ENCODE measurements at regions not wholly inside any gene's neighbourhood (a gene's known extent, or its start where the extent isn't known, plus 50 kb on each side); places are given as distances from the start of the nearest gene placed in this dataset.

- TF ChIP-seq CTCF (IDR thresholded peaks at IDR 0.05; ENCODE audit: borderline replicate concordance, control extremely low read depth, extremely low read depth, insufficient read depth, missing control alignments), result no peak
- no peak for DNase-seq (ENCODE audit: low spot score)
- in situ Hi-C loops (cut with MboI; ENCODE audit: low sequenced_read_pairs, unreplicated experiment), result no loop called here
These were observed 428.9 kb upstream of the ADGRL2 start for GRCh38 chr1:81371864-81372263.

- DNase-seq (ENCODE audit: low spot score), result no peak
- in situ Hi-C loops (cut with MboI; ENCODE audit: low sequenced_read_pairs, unreplicated experiment), result no loop called here
- TF ChIP-seq CTCF (IDR thresholded peaks at IDR 0.05; ENCODE audit: borderline replicate concordance, control extremely low read depth, extremely low read depth, insufficient read depth, missing control alignments), result no peak
These were observed 430.9 kb upstream of the ADGRL2 start for GRCh38 chr1:81369833-81370232.

GRCh38 chr1:81366173-81366572, 434.6 kb upstream of the ADGRL2 start:
- no peak for DNase-seq (ENCODE audit: low spot score)
- no peak for TF ChIP-seq CTCF (IDR thresholded peaks at IDR 0.05; ENCODE audit: borderline replicate concordance, control extremely low read depth, extremely low read depth, insufficient read depth, missing control alignments)
- in situ Hi-C loops (cut with MboI; ENCODE audit: low sequenced_read_pairs, unreplicated experiment), result no loop called here

- in situ Hi-C loops (cut with MboI; ENCODE audit: low sequenced_read_pairs, unreplicated experiment), result no loop called here
These were observed 436.6 kb upstream of the ADGRL2 start for GRCh38 chr1:81364088-81364487.

GRCh38 chr1:81358151-81358550, 442.6 kb upstream of the ADGRL2 start:
- in situ Hi-C loops (cut with MboI; ENCODE audit: low sequenced_read_pairs, unreplicated experiment), result no loop called here
- DNase-seq (ENCODE audit: low spot score), result no peak
- TF ChIP-seq CTCF (IDR thresholded peaks at IDR 0.05; ENCODE audit: borderline replicate concordance, control extremely low read depth, extremely low read depth, insufficient read depth, missing control alignments), result no peak

More at GRCh38 chr1:81364088-81364487, 436.6 kb upstream of the ADGRL2 start:
- DNase-seq (ENCODE audit: low spot score), result no peak
- TF ChIP-seq CTCF (IDR thresholded peaks at IDR 0.05; ENCODE audit: borderline replicate concordance, control extremely low read depth, extremely low read depth, insufficient read depth, missing control alignments), result no peak

GRCh38 chr1:81351864-81352263, 448.9 kb upstream of the ADGRL2 start:
- in situ Hi-C loops (cut with MboI; ENCODE audit: low sequenced_read_pairs, unreplicated experiment), result no loop called here
- DNase-seq (ENCODE audit: low spot score), result no peak
- TF ChIP-seq CTCF (IDR thresholded peaks at IDR 0.05; ENCODE audit: borderline replicate concordance, control extremely low read depth, extremely low read depth, insufficient read depth, missing control alignments), result no peak
